ENCODE measurements at regions not wholly inside any gene's neighbourhood (a gene's known extent, or its start where the extent isn't known, plus 50 kb on each side); places are given as distances from the start of the nearest gene placed in this dataset.
A peak's percentile ranks its signal among the peaks of the same experiment; 100 is the strongest.

- DNase-seq (ENCODE audit: low spot score) = no peak
- TF ChIP-seq CTCF (IDR thresholded peaks at IDR 0.05; ENCODE audit: extremely low read depth, insufficient read depth, missing control alignments) = no peak
- in situ Hi-C loops (cut with MboI; ENCODE audit: low pct_unique_long_range_greater_than_20kb, low sequenced_read_pairs, unreplicated experiment) = no loop called here
Observed at GRCh38 chr16:49003022-49003421, 278.6 kb downstream of the CBLN1 start.

GRCh38 chr16:49000594-49000993 lies 281.0 kb downstream of the CBLN1 start:
- no peak for DNase-seq (ENCODE audit: low spot score)
- peak; percentile 54 for TF ChIP-seq CTCF (IDR thresholded peaks at IDR 0.05; ENCODE audit: extremely low read depth, insufficient read depth, missing control alignments)
- in situ Hi-C loops (cut with MboI; ENCODE audit: low pct_unique_long_range_greater_than_20kb, low sequenced_read_pairs, unreplicated experiment) = no loop called here

GRCh38 chr16:48999508-48999907 lies 282.1 kb downstream of the CBLN1 start:
- no peak for TF ChIP-seq CTCF (IDR thresholded peaks at IDR 0.05; ENCODE audit: extremely low read depth, insufficient read depth, missing control alignments)
- in situ Hi-C loops (cut with MboI; ENCODE audit: low pct_unique_long_range_greater_than_20kb, low sequenced_read_pairs, unreplicated experiment) = no loop called here
- DNase-seq (ENCODE audit: low spot score) = no peak

GRCh38 chr16:48999044-48999443 lies 282.6 kb downstream of the CBLN1 start:
- no peak for DNase-seq (ENCODE audit: low spot score)
- TF ChIP-seq CTCF (IDR thresholded peaks at IDR 0.05; ENCODE audit: extremely low read depth, insufficient read depth, missing control alignments) = no peak
- in situ Hi-C loops (cut with MboI; ENCODE audit: low pct_unique_long_range_greater_than_20kb, low sequenced_read_pairs, unreplicated experiment) = no loop called here

- TF ChIP-seq CTCF (IDR thresholded peaks at IDR 0.05; ENCODE audit: extremely low read depth, insufficient read depth, missing control alignments) = no peak
- in situ Hi-C loops (cut with MboI; ENCODE audit: low pct_unique_long_range_greater_than_20kb, low sequenced_read_pairs, unreplicated experiment) = no loop called here
- DNase-seq (ENCODE audit: low spot score) = no peak
Observed at GRCh38 chr16:48997946-48998345, 283.7 kb downstream of the CBLN1 start.

GRCh38 chr16:48997081-48997615 lies 284.5 kb downstream of the CBLN1 start:
- no peak for TF ChIP-seq CTCF (IDR thresholded peaks at IDR 0.05; ENCODE audit: extremely low read depth, insufficient read depth, missing control alignments)
- in situ Hi-C loops (cut with MboI; ENCODE audit: low pct_unique_long_range_greater_than_20kb, low sequenced_read_pairs, unreplicated experiment) = no loop called here
- no peak for DNase-seq (ENCODE audit: low spot score)

GRCh38 chr16:48978501-48978900 lies 303.1 kb downstream of the CBLN1 start:
- in situ Hi-C loops (cut with MboI; ENCODE audit: low pct_unique_long_range_greater_than_20kb, low sequenced_read_pairs, unreplicated experiment) = no loop called here
- DNase-seq (ENCODE audit: low spot score) = no peak
- no peak for TF ChIP-seq CTCF (IDR thresholded peaks at IDR 0.05; ENCODE audit: extremely low read depth, insufficient read depth, missing control alignments)
